HG02571 (cell line): ENCODE measurements at regions not wholly inside any gene's neighbourhood (a gene's known extent, or its start where the extent isn't known, plus 50 kb on each side); places are given as distances from the start of the nearest gene placed in this dataset.

ENCODE experiments used
- ATAC-seq: cut with Tn5 transposase; IDR thresholded peaks from one replicate; pipeline ENCODE4 v1.9.1; 2021; ENCODE audit warnings: mild to moderate bottlenecking, moderate library complexity; ENCODE audit not compliant: unreplicated experiment

DNA sequence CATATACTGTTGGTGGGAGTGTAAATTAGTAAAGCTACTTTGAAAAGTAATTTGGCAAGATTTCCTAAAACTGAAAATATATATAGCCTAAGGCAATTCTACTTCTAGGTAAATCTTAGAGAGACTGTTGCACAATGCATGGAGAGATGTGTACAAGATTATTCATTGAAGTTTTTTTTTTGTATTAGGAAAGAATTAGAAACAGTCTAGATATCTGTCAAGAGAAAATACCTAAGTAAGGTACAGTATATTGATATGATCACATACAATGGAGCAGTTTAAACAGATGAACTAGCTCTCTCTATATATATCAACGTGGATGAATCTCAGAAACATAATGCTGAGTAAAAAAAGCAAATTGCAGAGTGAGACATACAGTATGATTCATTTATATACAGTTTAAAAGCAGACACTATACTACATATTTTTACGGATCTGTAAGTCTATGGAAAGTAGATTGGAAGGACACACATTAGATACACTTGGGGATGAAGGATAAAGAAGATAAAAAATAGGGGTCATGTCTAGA is 59.3 kb upstream of the ACVR1 start:
- no peak for ATAC-seq

GRCh38 chr2:157934684-157935377 is 58.7 kb upstream of the ACVR1 start:
- no peak for ATAC-seq

DNA sequence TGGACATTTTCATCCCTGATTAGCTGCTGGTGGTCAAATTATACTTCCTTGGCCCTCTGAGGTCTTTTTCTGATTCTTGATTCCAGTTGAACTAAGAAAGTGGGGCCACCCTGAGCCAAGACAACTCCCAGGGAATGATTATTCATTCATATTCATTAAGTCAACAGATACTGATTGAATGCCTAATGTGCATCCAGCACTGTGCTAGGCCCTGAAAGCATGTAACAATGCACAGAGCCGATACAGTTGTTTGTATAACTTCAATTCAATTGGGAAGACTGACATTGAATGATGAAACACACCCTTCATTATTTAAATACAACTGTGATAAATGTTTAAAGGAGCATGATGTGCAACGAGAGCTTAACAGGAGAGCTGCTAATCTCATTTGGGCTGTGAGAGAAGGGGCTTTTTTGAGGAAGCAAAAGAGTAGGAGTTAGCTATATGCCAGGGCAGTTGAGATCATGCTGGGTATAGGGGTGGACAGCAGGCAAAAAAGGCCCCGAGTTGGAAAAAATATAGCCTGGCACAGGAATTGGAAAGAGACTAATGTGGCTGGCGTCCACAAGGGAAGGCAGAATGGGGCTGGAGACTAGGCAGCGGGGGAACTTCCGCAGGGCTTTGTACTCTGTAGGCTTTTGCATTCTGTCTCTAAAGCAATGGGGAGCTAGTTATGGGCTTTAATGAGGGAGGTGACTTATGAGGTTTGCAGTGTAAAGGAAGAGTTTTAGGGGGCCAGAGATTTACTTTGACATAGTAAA is 57.2 kb upstream of the ACVR1 start:
- no peak for ATAC-seq

GRCh38 chr2:157932480-157933159 is 56.5 kb upstream of the ACVR1 start:
- no peak for ATAC-seq

DNA sequence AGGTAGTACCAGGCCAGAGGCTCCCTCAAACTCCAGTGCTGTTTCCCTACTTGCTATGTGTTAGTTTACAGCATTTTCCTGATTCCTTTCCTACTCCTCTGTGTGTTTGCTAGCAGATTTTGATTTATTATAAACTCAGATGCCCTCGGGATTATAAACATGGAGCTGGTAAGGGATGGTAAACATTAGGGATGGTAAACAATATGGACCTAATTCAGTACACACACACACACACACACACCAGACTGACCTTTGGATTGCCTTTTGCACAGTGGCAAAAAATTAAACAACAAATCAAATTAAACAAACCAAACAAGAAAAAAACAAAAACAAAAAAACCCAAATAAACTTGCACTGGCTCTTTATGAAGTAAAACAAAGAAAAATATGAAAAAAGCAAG is 55.4 kb upstream of the ACVR1 start:
- no peak for ATAC-seq

- ATAC-seq: no peak
Observed at GRCh38 chr2:157930728-157931127, 54.6 kb upstream of the ACVR1 start.

DNA sequence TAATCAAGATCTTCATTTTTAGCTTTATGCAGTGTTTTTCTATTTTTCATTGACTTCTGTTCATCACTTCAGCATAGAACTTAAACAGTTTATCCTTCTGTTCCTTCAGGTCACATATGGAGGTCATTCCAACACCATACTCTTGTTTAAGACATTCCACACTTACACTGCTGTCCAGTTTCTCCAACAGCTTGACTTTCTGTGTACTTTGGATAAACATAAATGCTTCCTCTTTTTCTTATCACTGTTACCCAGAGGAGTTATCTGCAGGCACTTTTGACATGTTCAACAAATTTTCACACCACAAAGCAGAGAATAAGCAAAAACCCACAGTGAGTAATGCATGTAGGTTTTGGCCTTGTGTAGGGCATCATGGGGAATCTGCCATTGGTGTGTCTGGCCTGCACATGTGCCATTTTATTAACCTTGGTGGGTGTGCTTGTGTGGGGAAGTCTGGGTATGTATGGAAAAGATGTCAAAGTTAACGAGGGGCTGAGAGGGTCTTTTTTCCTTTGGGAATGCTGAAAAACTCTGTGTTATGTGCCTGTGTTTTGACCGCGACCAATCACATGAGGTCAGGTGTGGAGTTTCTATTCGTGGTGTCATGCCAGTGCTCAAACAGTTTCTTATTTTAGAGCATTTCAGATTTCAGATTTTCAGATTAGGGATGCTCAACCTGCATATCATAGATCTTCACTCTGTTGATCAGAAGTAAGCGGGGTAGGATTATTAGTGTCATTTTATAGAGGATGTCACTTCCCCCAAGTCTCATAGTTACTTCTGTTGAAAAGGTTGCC is 53.9 kb upstream of the ACVR1 start:
- no peak for ATAC-seq

- no peak for ATAC-seq
Observed at GRCh38 chr2:157928372-157928771, 52.2 kb upstream of the ACVR1 start.

DNA sequence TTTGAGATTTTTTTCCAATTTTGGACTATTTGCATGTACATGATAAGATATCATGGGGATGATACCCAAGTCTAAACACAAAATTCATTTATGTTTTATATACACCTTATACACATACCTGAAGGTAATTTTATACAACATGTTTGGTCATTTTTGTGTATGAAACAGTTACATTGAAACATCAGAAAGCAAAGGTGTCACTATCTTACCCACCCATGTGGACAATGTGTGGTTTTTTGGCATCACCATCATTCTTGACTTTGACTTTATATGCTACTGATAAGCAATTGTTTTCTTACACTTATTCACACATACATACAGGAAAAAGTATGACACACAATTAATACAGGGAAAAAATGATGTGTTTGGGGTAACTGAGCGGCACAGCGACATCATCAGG is 51.0 kb upstream of the ACVR1 start:
- no peak for ATAC-seq
